MCF 10A (cell line): ENCODE measurements at regions not wholly inside any gene's neighbourhood (a gene's known extent, or its start where the extent isn't known, plus 50 kb on each side); places are given as distances from the start of the nearest gene placed in this dataset.
A peak's percentile ranks its signal among the peaks of the same experiment; 100 is the strongest.

ENCODE experiments used
- BruUV-seq: library from RNA; stranded (reverse); fragments of 400-500 nt; replicated peaks from 2 replicates; lab custom pipeline; 2021; lab: Mats Ljungman, UMichigan
- CTCF ChIA-PET: fragments of 300-600 bp; sonication (Branson Sonifier 250); formaldehyde crosslinking; extraction: SDS; loops from one replicate; lab custom pipeline; 2021; ENCODE audit warnings: antibody characterized with exemption, inconsistent platforms; lab: Yijun Ruan, JAX
- POLR2A ChIA-PET: fragments of 300-600, 350-650 bp; sonication (Branson Sonifier 250); formaldehyde crosslinking; extraction: SDS; loops from one replicate; lab custom pipeline; 2020; ENCODE audit warnings: antibody characterized with exemption, inconsistent platforms; lab: Yijun Ruan, JAX
- DNase-seq: peaks from one replicate; pipeline ENCODE4 v3.0.0-alpha.2; 2018; ENCODE audit not compliant: unreplicated experiment
- H3K27ac Mint-ChIP-seq: one replicate; pipeline ENCODE4 v1.8.0; 2022; ENCODE audit warnings: mild to moderate bottlenecking, low read depth, mixed read lengths; ENCODE audit not compliant: unreplicated experiment
- H3K27me3 Mint-ChIP-seq: one replicate; pipeline ENCODE4 v1.8.0; 2022; ENCODE audit warnings: mixed read lengths; ENCODE audit not compliant: insufficient read depth, unreplicated experiment
- H3K36me3 Mint-ChIP-seq: one replicate; pipeline ENCODE4 v1.8.0; 2022; ENCODE audit warnings: mild to moderate bottlenecking, moderate library complexity, mixed read lengths; ENCODE audit not compliant: insufficient read depth, unreplicated experiment
- H3K4me1 Mint-ChIP-seq: one replicate; pipeline ENCODE4 v1.8.0; 2022; ENCODE audit warnings: mixed read lengths; ENCODE audit not compliant: insufficient read depth, unreplicated experiment
- H3K4me3 Mint-ChIP-seq: one replicate; pipeline ENCODE4 v1.8.0; 2022; ENCODE audit warnings: mild to moderate bottlenecking, moderate library complexity, mixed read lengths; ENCODE audit not compliant: unreplicated experiment
- H3K9me3 Mint-ChIP-seq: one replicate; pipeline ENCODE4 v1.8.0; 2022; ENCODE audit warnings: mixed read lengths; ENCODE audit not compliant: unreplicated experiment
- CTCF ChIP-seq: fragments of 200-600 bp; IDR thresholded peaks from one replicate; pipeline ENCODE4 v1.8.0; 2022; ENCODE audit warnings: antibody characterized with exemption, mild to moderate bottlenecking; ENCODE audit not compliant: unreplicated experiment
- intact Hi-C: fragments of 100-400 bp; cut with micrococcal nuclease; formaldehyde crosslinking; loops from 2 replicates; pipeline ENCODE4 v1.14.1; 2022

- H3K9me3 Mint-ChIP-seq = no peaks in the 10 kb centered on the region
Measured at GRCh38 chrX:115949900-115950822, 220.4 kb upstream of the AGTR2 start.

GRCh38 chrX:115952417-115953092, 218.0 kb upstream of the AGTR2 start:
- TF ChIP-seq CTCF = no peak
- Mint-ChIP-seq H3K27ac (no peak overlapping the region), H3K27me3 (peaks cover 42% of the 10 kb centered on the region), H3K9me3 (no peaks in the 10 kb centered on the region), H3K4me3 (no peak overlapping the region), H3K4me1 (no peaks in the 10 kb centered on the region), H3K36me3 (peaks cover 7% of the 10 kb centered on the region)
- ChIA-PET POLR2A (no interaction called here), CTCF (interaction anchor here (0.6 to 0.8 kb wide), 2 partner anchors 18 to 30 kb away, joined by 3 read pairs; no protein-coding TSS in a partner anchor)
- intact Hi-C loops = no loop called here
- DNase-seq = no peak
- BruUV-seq = no TSS peak

More at GRCh38 chrX:115949900-115950822, 220.4 kb upstream of the AGTR2 start:
- ChIA-PET CTCF (no interaction called here), POLR2A (no interaction called here)
- peak; percentile 13 for DNase-seq
- no peak overlapping the region for H3K4me3 Mint-ChIP-seq
- peaks cover 20% of the 10 kb centered on the region for H3K36me3 Mint-ChIP-seq
- peaks cover 36% of the 10 kb centered on the region for H3K27me3 Mint-ChIP-seq
- H3K4me1 Mint-ChIP-seq = no peaks in the 10 kb centered on the region
- no TSS peak for BruUV-seq
- no peak for TF ChIP-seq CTCF
- intact Hi-C loops = no loop called here
- H3K27ac Mint-ChIP-seq = no peak overlapping the region

- intact Hi-C loops = no loop called here
- DNase-seq = peak; percentile 26
- no peak for TF ChIP-seq CTCF
- Mint-ChIP-seq H3K4me1 (peaks cover 14% of the 10 kb centered on the region), H3K4me3 (no peak overlapping the region), H3K27ac (no peak overlapping the region), H3K9me3 (no peaks in the 10 kb centered on the region), H3K36me3 (no peaks in the 10 kb centered on the region), H3K27me3 (peaks cover 69% of the 10 kb centered on the region)
- ChIA-PET CTCF (interaction anchor here (0.7 kb wide), 1 partner anchor 235 kb away, joined by 3 read pairs; no protein-coding TSS in a partner anchor), POLR2A (interaction anchor here (0.6 kb wide), 1 partner anchor 557 kb away, joined by 3 read pairs; no protein-coding TSS in a partner anchor)
- no TSS peak for BruUV-seq
Measured at GRCh38 chrX:115957862-115958490, 212.6 kb upstream of the AGTR2 start.
